WTC11 (cell line): ENCODE measurements at regions not wholly inside any gene's neighbourhood (a gene's known extent, or its start where the extent isn't known, plus 50 kb on each side); places are given as distances from the start of the nearest gene placed in this dataset.

Source experiments
- ATAC-seq: fragments of 200-7000 bp; cut with Tn5 transposase; 2 replicates; pipeline ENCODE4 v1.10.0; 2021; ENCODE audit warnings: mild to moderate bottlenecking, moderate library complexity
- CTCF ChIA-PET: fragments of 300-600 bp; sonication (Branson Sonifier 250); formaldehyde crosslinking; loops from one replicate; lab custom pipeline; 2021; ENCODE audit warnings: antibody characterized with exemption; lab: Charles Lee
- POLR2A ChIA-PET: fragments of 350-600 bp; sonication (Branson Sonifier 250); formaldehyde crosslinking; loops from one replicate; lab custom pipeline; 2021; ENCODE audit warnings: antibody characterized with exemption; lab: Charles Lee
- DNase-seq: peaks from one replicate; pipeline ENCODE4 v3.0.0; 2021; ENCODE audit warnings: low spot score
- H3K27ac Mint-ChIP-seq: 2 replicates; pipeline ENCODE4 v1.8.0; 2021; ENCODE audit warnings: mixed read lengths
- H3K27me3 Mint-ChIP-seq: 2 replicates; pipeline ENCODE4 v1.8.0; 2021; ENCODE audit warnings: low read depth, mild to moderate bottlenecking, moderate library complexity, mixed read lengths
- H3K36me3 Mint-ChIP-seq: 2 replicates; pipeline ENCODE4 v1.8.0; 2021; ENCODE audit warnings: mixed read lengths
- H3K4me1 Mint-ChIP-seq: 2 replicates; pipeline ENCODE4 v1.8.0; 2022; ENCODE audit warnings: mixed read lengths
- H3K4me3 Mint-ChIP-seq: 2 replicates; pipeline ENCODE4 v1.8.0; 2021; ENCODE audit warnings: mild to moderate bottlenecking, moderate library complexity, mixed read lengths
- H3K9me3 Mint-ChIP-seq: 2 replicates; pipeline ENCODE4 v1.8.0; 2021; ENCODE audit warnings: mixed read lengths
- ATF1 ChIP-seq: sonication (generic); formaldehyde crosslinking; IDR thresholded peaks from 2 replicates; pipeline ENCODE4 v1.8.1; 2023; ENCODE audit warnings: mild to moderate bottlenecking, moderate library complexity, missing genetic modification reagents
- CBFB ChIP-seq: sonication (generic); formaldehyde crosslinking; IDR thresholded peaks from 2 replicates; pipeline ENCODE4 v1.8.1; 2022; ENCODE audit warnings: mild to moderate bottlenecking, low read depth, missing genetic modification reagents
- GABPB1 ChIP-seq: sonication (generic); formaldehyde crosslinking; IDR thresholded peaks from 2 replicates; pipeline ENCODE4 v1.8.1; 2023; ENCODE audit warnings: mild to moderate bottlenecking, missing genetic modification reagents
- GRHL2 ChIP-seq: fragments of 250-450 bp; sonication (Bioruptor Pico); IDR thresholded peaks from 2 replicates; pipeline ENCODE4 v1.8.0; 2022; ENCODE audit warnings: mild to moderate bottlenecking, moderate library complexity; ENCODE audit not compliant: insufficient replicate concordance, severe bottlenecking
- JAZF1 ChIP-seq: fragments of 250-450 bp; sonication (Bioruptor Pico); IDR thresholded peaks from 2 replicates; pipeline ENCODE4 v1.9.0; 2021; ENCODE audit warnings: moderate library complexity, mild to moderate bottlenecking, inconsistent platforms
- JUN ChIP-seq: sonication (generic); formaldehyde crosslinking; IDR thresholded peaks from 2 replicates; pipeline ENCODE4 v1.8.0; 2023; ENCODE audit warnings: mild to moderate bottlenecking, missing genetic modification reagents
- NR1H2 ChIP-seq: sonication (generic); formaldehyde crosslinking; IDR thresholded peaks from 2 replicates; pipeline ENCODE4 v1.9.0; 2021; ENCODE audit warnings: mild to moderate bottlenecking, moderate library complexity, missing genetic modification reagents
- NR3C1 ChIP-seq: sonication (generic); formaldehyde crosslinking; conservative IDR thresholded peaks from 2 replicates; pipeline ENCODE4 v1.8.1; 2023; ENCODE audit warnings: low read depth, mild to moderate bottlenecking, missing genetic modification reagents
- SMAD4 ChIP-seq: sonication (generic); formaldehyde crosslinking; IDR thresholded peaks from 2 replicates; pipeline ENCODE4 v1.8.0; 2022; ENCODE audit warnings: mild to moderate bottlenecking, missing genetic modification reagents
- TCF7 ChIP-seq: sonication (generic); formaldehyde crosslinking; IDR thresholded peaks from 2 replicates; pipeline ENCODE4 v1.8.0; 2022; ENCODE audit warnings: mild to moderate bottlenecking, low read depth, missing genetic modification reagents, moderate library complexity
- TEAD1 ChIP-seq: sonication (generic); formaldehyde crosslinking; IDR thresholded peaks from 2 replicates; pipeline ENCODE4 v1.8.0; 2022; ENCODE audit warnings: mild to moderate bottlenecking, missing genetic modification reagents
- TEAD4 ChIP-seq: sonication (generic); formaldehyde crosslinking; IDR thresholded peaks from 2 replicates; pipeline ENCODE4 v1.8.0; 2022; ENCODE audit warnings: mild to moderate bottlenecking, missing genetic modification reagents
- ZBTB21 ChIP-seq: sonication (generic); formaldehyde crosslinking; IDR thresholded peaks from 2 replicates; pipeline ENCODE4 v1.8.1; 2023; ENCODE audit warnings: mild to moderate bottlenecking, missing genetic modification reagents, borderline replicate concordance
- ZNF138 ChIP-seq: sonication (generic); formaldehyde crosslinking; conservative IDR thresholded peaks from 2 replicates; pipeline ENCODE4 v1.8.1; 2022; ENCODE audit warnings: mild to moderate bottlenecking, moderate library complexity, missing genetic modification reagents
- ZNF263 ChIP-seq: sonication (generic); formaldehyde crosslinking; IDR thresholded peaks from 2 replicates; pipeline ENCODE4 v1.8.1; 2022; ENCODE audit warnings: low read depth, mild to moderate bottlenecking, moderate library complexity, missing genetic modification reagents
- ZNF396 ChIP-seq: fragments of 250-450 bp; sonication (Bioruptor Pico); IDR thresholded peaks from 2 replicates; pipeline ENCODE4 v1.8.0; 2021; ENCODE audit warnings: mild to moderate bottlenecking, moderate library complexity, borderline replicate concordance
- ZNF416 ChIP-seq: fragments of 250-450 bp; sonication (Bioruptor Pico); IDR thresholded peaks from 2 replicates; pipeline ENCODE4 v1.9.0; 2021; ENCODE audit warnings: mild to moderate bottlenecking, inconsistent platforms
- ZNF671 ChIP-seq: fragments of 250-450 bp; sonication (Bioruptor Pico); IDR thresholded peaks from 2 replicates; pipeline ENCODE4 v1.8.0; 2021; ENCODE audit warnings: mild to moderate bottlenecking
- TF ChIP-seq, protein P1 (sequence below): sonication (generic); formaldehyde crosslinking; IDR thresholded peaks from 2 replicates; pipeline ENCODE4 v1.8.0; 2022; ENCODE audit warnings: mild to moderate bottlenecking, missing genetic modification reagents
- TF ChIP-seq, protein P2 (sequence below): fragments of 250-450 bp; sonication (Bioruptor Pico); IDR thresholded peaks from 2 replicates; pipeline ENCODE4 v1.9.0; 2021; ENCODE audit warnings: mild to moderate bottlenecking
- TF ChIP-seq, protein P3 (sequence below): fragments of 250-450 bp; sonication (Bioruptor Pico); IDR thresholded peaks from 2 replicates; pipeline ENCODE4 v1.8.0; 2021; ENCODE audit warnings: mild to moderate bottlenecking
- TF ChIP-seq, protein P4 (sequence below): sonication (generic); formaldehyde crosslinking; conservative IDR thresholded peaks from 2 replicates; pipeline ENCODE4 v1.8.1; 2022; ENCODE audit warnings: mild to moderate bottlenecking, missing genetic modification reagents
- TF ChIP-seq, protein P5 (sequence below): sonication (generic); formaldehyde crosslinking; IDR thresholded peaks from 2 replicates; pipeline ENCODE4 v1.8.1; 2022; ENCODE audit warnings: low read depth, missing genetic modification reagents, borderline replicate concordance
- TF ChIP-seq, protein P6 (sequence below): fragments of 250-450 bp; sonication (Bioruptor Pico); IDR thresholded peaks from 2 replicates; pipeline ENCODE4 v1.9.0; 2021; ENCODE audit warnings: mild to moderate bottlenecking, borderline replicate concordance

DNA sequence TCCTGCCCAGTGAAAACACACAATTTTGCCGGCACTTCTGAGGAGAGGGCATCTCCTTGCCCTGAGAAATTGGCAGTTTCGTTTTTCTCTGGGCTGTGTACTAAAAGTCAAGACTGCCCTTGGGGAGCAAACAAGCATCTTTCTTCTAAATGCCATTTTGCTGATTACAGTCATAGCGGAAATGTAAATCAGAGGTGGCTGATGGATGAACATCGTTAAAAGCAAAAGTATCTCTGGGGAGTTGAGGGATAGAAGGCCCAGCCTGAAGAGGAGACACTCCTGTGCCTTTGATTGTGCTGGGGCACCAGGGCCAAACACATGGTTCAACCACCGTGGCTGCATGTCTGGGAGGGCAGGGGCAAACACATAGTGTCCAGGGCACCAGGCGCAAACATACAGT lies 49.8 kb downstream of the ABCC12 start:
- H3K27me3 Mint-ChIP-seq: no peaks in the 10 kb centered on the region
- ChIA-PET CTCF (no interaction called here), POLR2A (no interaction called here)
- peaks cover 24% of the 10 kb centered on the region for H3K4me1 Mint-ChIP-seq
- H3K27ac Mint-ChIP-seq: no peak overlapping the region
- no peak for TF ChIP-seq JAZF1 (CRISPR knock-in tag)
- no peak for TF ChIP-seq ZNF671
- TF ChIP-seq ATF1 (CRISPR knock-in tag): no peak
- TF ChIP-seq TEAD1 (CRISPR knock-in tag): no peak
- TF ChIP-seq, protein P1, sequence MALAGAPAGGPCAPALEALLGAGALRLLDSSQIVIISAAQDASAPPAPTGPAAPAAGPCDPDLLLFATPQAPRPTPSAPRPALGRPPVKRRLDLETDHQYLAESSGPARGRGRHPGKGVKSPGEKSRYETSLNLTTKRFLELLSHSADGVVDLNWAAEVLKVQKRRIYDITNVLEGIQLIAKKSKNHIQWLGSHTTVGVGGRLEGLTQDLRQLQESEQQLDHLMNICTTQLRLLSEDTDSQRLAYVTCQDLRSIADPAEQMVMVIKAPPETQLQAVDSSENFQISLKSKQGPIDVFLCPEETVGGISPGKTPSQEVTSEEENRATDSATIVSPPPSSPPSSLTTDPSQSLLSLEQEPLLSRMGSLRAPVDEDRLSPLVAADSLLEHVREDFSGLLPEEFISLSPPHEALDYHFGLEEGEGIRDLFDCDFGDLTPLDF: no peak
- TF ChIP-seq NR1H2 (CRISPR knock-in tag): no peak
- no peak for TF ChIP-seq TEAD4 (CRISPR knock-in tag)
- no peak for TF ChIP-seq ZNF138 (CRISPR knock-in tag)
- no peak for TF ChIP-seq ZBTB21 (CRISPR knock-in tag)
- TF ChIP-seq SMAD4: no peak
- TF ChIP-seq GRHL2 (CRISPR knock-in tag): no peak
- TF ChIP-seq, protein P2, sequence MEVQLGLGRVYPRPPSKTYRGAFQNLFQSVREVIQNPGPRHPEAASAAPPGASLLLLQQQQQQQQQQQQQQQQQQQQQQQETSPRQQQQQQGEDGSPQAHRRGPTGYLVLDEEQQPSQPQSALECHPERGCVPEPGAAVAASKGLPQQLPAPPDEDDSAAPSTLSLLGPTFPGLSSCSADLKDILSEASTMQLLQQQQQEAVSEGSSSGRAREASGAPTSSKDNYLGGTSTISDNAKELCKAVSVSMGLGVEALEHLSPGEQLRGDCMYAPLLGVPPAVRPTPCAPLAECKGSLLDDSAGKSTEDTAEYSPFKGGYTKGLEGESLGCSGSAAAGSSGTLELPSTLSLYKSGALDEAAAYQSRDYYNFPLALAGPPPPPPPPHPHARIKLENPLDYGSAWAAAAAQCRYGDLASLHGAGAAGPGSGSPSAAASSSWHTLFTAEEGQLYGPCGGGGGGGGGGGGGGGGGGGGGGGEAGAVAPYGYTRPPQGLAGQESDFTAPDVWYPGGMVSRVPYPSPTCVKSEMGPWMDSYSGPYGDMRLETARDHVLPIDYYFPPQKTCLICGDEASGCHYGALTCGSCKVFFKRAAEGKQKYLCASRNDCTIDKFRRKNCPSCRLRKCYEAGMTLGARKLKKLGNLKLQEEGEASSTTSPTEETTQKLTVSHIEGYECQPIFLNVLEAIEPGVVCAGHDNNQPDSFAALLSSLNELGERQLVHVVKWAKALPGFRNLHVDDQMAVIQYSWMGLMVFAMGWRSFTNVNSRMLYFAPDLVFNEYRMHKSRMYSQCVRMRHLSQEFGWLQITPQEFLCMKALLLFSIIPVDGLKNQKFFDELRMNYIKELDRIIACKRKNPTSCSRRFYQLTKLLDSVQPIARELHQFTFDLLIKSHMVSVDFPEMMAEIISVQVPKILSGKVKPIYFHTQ (CRISPR knock-in tag): no peak
- no peak for TF ChIP-seq TCF7 (CRISPR knock-in tag)
- no peak for TF ChIP-seq GABPB1 (CRISPR knock-in tag)
- TF ChIP-seq, protein P3, sequence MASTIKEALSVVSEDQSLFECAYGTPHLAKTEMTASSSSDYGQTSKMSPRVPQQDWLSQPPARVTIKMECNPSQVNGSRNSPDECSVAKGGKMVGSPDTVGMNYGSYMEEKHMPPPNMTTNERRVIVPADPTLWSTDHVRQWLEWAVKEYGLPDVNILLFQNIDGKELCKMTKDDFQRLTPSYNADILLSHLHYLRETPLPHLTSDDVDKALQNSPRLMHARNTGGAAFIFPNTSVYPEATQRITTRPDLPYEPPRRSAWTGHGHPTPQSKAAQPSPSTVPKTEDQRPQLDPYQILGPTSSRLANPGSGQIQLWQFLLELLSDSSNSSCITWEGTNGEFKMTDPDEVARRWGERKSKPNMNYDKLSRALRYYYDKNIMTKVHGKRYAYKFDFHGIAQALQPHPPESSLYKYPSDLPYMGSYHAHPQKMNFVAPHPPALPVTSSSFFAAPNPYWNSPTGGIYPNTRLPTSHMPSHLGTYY (CRISPR knock-in tag): no peak
- TF ChIP-seq, all 79 proteins: peak for 0
- Mint-ChIP-seq H3K4me3 (no peak overlapping the region), H3K9me3 (0 out of 2 replicates have a peak, but pooled peaks cover under 1% of the 10 kb centered on the region), H3K36me3 (no peaks in the 10 kb centered on the region)
- no peak for ATAC-seq
- no peak for DNase-seq

DNA sequence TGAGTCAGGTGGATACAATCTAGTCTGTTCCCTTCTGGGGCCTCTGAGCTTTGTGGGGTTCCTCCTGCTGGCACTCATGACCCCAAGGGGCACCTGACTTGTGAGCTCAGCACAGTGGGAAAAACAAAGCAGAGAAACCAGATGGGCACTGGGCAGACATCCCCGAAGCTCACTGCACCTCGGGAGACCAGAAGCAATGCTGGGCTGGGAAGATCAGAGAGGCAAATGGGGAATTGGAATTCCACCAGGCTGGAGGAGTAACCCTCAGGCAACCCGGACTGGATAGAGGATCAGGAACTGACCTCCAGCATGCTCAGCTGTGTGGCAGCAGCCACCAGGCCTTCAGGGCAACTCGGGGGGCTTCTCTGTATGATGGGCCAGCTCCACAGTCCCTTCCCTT lies 50.3 kb downstream of the ABCC12 start:
- no peak overlapping the region for H3K4me3 Mint-ChIP-seq
- no peak overlapping the region for H3K27ac Mint-ChIP-seq
- POLR2A ChIA-PET: no interaction called here
- H3K36me3 Mint-ChIP-seq: no peaks in the 10 kb centered on the region
- peaks cover 24% of the 10 kb centered on the region for H3K4me1 Mint-ChIP-seq
- no peaks in the 10 kb centered on the region for H3K27me3 Mint-ChIP-seq
- H3K9me3 Mint-ChIP-seq: 0 out of 2 replicates have a peak, but pooled peaks cover 5% of the 10 kb centered on the region
- CTCF ChIA-PET: no interaction called here
- ATAC-seq (no peak), DNase-seq (no peak)
- TF ChIP-seq ZNF416 (no peak), TEAD4 (CRISPR knock-in tag) (no peak), JUN (CRISPR knock-in tag) (no peak), CBFB (CRISPR knock-in tag) (no peak), ZNF263 (CRISPR knock-in tag) (no peak), ZNF671 (no peak), ZNF396 (no peak), NR3C1 (CRISPR knock-in tag) (no peak), ZNF138 (CRISPR knock-in tag) (no peak)
- TF ChIP-seq, protein P3 (CRISPR knock-in tag): no peak
- TF ChIP-seq, protein P4, sequence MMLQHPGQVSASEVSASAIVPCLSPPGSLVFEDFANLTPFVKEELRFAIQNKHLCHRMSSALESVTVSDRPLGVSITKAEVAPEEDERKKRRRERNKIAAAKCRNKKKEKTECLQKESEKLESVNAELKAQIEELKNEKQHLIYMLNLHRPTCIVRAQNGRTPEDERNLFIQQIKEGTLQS (CRISPR knock-in tag): no peak
- TF ChIP-seq, protein P5, sequence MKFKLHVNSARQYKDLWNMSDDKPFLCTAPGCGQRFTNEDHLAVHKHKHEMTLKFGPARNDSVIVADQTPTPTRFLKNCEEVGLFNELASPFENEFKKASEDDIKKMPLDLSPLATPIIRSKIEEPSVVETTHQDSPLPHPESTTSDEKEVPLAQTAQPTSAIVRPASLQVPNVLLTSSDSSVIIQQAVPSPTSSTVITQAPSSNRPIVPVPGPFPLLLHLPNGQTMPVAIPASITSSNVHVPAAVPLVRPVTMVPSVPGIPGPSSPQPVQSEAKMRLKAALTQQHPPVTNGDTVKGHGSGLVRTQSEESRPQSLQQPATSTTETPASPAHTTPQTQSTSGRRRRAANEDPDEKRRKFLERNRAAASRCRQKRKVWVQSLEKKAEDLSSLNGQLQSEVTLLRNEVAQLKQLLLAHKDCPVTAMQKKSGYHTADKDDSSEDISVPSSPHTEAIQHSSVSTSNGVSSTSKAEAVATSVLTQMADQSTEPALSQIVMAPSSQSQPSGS (CRISPR knock-in tag): no peak
- TF ChIP-seq, protein P6, sequence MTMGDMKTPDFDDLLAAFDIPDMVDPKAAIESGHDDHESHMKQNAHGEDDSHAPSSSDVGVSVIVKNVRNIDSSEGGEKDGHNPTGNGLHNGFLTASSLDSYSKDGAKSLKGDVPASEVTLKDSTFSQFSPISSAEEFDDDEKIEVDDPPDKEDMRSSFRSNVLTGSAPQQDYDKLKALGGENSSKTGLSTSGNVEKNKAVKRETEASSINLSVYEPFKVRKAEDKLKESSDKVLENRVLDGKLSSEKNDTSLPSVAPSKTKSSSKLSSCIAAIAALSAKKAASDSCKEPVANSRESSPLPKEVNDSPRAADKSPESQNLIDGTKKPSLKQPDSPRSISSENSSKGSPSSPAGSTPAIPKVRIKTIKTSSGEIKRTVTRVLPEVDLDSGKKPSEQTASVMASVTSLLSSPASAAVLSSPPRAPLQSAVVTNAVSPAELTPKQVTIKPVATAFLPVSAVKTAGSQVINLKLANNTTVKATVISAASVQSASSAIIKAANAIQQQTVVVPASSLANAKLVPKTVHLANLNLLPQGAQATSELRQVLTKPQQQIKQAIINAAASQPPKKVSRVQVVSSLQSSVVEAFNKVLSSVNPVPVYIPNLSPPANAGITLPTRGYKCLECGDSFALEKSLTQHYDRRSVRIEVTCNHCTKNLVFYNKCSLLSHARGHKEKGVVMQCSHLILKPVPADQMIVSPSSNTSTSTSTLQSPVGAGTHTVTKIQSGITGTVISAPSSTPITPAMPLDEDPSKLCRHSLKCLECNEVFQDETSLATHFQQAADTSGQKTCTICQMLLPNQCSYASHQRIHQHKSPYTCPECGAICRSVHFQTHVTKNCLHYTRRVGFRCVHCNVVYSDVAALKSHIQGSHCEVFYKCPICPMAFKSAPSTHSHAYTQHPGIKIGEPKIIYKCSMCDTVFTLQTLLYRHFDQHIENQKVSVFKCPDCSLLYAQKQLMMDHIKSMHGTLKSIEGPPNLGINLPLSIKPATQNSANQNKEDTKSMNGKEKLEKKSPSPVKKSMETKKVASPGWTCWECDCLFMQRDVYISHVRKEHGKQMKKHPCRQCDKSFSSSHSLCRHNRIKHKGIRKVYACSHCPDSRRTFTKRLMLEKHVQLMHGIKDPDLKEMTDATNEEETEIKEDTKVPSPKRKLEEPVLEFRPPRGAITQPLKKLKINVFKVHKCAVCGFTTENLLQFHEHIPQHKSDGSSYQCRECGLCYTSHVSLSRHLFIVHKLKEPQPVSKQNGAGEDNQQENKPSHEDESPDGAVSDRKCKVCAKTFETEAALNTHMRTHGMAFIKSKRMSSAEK (CRISPR knock-in tag): no peak
